Stimulated activated naive CD8-positive, alpha-beta T cell treated with anti-CD3 and anti-CD28 coated beads, Interleukin-15, Interleukin-2, amounts not matched to agents 100 U/mL and 50 U/mL, for 24 hours (primary cell): ENCODE measurements at regions not wholly inside any gene's neighbourhood (a gene's known extent, or its start where the extent isn't known, plus 50 kb on each side); places are given as distances from the start of the nearest gene placed in this dataset.
"Not testable (repeated sequence)": the region's sequence is repeated elsewhere in the genome, so short reads cannot be mapped to it uniquely, and the experiment has no call there.

Experiments used
- ATAC-seq: fragments of 150-1000 bp; cut with Tn5 transposase; one replicate; pipeline ENCODE4 v1.10.0; 2021
- DNase-seq: peaks from one replicate; pipeline ENCODE4 v3.0.0; 2021

DNA sequence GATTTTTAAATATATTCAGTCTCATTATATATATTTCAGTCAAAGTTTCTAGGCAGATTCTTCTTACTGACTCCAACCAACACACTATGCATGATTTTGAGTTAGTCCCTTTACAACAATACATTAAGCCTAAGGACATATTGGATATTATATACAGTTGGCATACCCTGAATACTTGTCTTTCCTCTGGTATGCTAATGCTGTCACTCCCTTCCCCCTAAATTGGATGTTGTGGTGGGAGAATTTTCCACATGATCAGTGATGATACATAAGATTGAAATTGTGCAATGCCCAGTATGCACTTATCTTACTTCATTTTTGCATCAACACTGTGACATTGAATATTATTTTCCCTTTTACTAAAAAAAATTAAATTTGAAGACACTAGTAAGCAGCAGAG is 935.2 kb downstream of the PCDH7 start:
- DNase-seq: no peak
- no peak for ATAC-seq

GRCh38 chr4:31657859-31658570 is 937.8 kb downstream of the PCDH7 start:
- no peak for ATAC-seq
- DNase-seq: no peak

DNA sequence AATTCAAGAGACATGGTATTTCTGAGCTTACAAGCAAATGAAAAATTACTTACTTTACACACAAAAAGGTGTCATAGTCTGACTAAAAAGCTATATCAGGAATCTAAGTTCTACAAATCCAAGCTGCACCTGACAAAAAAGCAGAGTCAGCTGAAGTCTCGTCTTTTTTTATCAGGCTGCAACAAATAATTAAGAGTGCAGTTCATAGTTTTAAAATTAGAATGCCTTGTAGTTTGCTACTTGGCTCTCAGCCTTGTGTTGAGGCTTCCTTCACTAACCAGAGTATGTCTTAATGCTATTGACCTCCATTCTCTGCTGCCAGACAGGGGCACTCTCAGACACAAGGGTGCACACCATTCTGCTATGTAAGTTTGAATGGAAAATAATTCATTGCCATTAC is 940.7 kb downstream of the PCDH7 start:
- DNase-seq: no peak
- no peak for ATAC-seq

DNA sequence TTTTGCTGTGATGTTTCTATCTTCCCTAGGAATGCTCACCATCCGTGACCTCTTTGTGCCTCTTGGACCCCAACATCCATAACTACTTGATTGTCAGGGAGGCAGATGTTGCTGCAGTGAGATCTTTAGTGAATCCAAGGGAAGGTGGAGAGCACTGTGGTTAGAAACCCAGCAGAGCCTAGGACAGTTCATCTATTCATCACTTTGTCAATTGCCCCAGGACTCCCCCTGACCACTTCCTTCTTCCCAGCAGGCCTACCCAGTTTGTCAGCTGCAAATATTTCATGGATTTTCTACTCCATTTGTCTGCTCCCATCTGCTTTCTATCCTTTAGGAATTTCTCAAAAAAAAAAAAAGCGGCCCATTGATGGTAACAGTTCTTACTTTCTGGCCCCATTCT is 942.8 kb downstream of the PCDH7 start:
- ATAC-seq: no peak
- no peak for DNase-seq

GRCh38 chr4:31667686-31668085 is 947.5 kb downstream of the PCDH7 start:
- DNase-seq: no peak

GRCh38 chr4:31674313-31674947 is 954.3 kb downstream of the PCDH7 start:
- DNase-seq: no peak
- no peak for ATAC-seq

More at GRCh38 chr4:31667686-31668085, 947.5 kb downstream of the PCDH7 start:
- ATAC-seq: no peak

DNA sequence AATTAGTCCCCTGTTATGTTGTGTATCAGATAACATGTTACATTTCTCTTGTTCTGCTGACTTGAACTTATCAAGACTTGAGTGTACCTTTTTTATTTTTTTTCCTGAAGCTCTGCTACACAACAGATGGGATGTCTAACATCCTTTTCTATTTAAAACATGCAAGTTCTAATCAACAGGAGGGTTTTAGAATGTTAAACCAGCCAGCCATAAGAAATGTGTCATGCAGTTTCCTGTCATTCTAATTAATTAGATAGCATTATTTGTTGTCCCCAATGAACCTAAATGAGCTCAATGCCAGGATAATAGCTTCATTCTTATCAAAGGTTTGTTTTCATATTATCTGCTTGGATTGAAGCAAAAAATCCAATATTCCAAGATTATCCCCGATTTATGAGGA is 958.2 kb downstream of the PCDH7 start:
- ATAC-seq: no peak
- DNase-seq: no peak

DNA sequence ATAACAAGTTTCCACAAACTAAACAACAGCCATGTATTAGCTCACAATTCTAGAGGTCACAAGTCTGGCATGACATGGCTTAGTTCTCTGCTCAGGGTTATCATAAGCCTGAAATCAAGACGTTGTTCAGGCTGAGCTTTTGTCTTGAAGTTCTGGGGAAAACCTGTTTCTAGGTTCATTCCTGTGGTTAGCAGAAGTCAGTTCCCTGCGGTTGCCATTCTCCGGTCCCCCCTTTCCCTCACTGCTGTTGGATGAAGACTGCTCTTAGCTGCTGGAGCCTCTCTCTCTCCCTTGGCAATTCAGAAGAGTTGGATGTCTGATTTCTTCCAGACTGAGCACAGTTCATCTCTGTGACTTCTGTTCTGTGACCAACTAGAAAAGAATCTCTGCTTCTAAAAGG is 962.6 kb downstream of the PCDH7 start:
- ATAC-seq: no peak

DNA sequence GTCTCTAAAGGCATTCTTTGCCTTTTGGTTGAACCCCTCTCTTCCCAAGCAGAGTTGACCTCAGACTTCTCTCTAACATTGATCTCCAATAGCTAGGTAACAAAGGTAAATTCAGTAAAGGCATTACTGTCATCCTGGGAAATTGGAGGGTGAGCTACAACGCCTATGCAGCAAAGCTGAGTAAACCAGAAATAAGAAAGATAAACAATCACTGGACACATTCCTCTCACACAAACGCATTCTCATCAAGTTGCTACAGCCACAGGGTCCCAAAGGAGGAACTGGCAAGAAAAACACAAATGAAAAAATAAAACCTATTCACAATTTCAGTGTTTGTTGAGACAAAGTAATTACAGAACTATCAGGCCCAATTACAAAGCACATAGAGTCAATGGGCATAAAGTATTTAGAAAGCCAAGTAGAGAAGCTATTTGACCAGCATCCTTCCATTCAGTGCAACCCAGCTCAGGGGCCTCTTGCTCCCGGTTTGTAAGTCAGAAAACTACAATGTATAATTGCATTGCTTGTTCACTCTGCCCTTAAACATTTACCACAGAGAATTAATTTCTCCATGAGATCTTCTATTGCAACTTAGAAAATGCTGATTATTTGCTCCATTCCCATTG is 967.7 kb downstream of the PCDH7 start:
- DNase-seq (no peak), ATAC-seq (no peak)

More for the DNA sequence above, 962.6 kb downstream of the PCDH7 start:
- DNase-seq: no peak

- ATAC-seq (no peak), DNase-seq (no peak)
Observed at GRCh38 chr4:31692399-31692940, 972.3 kb downstream of the PCDH7 start.

GRCh38 chr4:31701256-31701655 is 981.1 kb downstream of the PCDH7 start:
- DNase-seq (no peak), ATAC-seq (no peak)

- ATAC-seq: no peak
- no peak for DNase-seq
Observed at GRCh38 chr4:31702326-31702725, 982.2 kb downstream of the PCDH7 start.

GRCh38 chr4:31714238-31714637 is 994.1 kb downstream of the PCDH7 start:
- no peak for ATAC-seq
- DNase-seq: no peak

GRCh38 chr4:31715302-31715701 is 995.1 kb downstream of the PCDH7 start:
- DNase-seq (no peak), ATAC-seq (no peak)

DNA sequence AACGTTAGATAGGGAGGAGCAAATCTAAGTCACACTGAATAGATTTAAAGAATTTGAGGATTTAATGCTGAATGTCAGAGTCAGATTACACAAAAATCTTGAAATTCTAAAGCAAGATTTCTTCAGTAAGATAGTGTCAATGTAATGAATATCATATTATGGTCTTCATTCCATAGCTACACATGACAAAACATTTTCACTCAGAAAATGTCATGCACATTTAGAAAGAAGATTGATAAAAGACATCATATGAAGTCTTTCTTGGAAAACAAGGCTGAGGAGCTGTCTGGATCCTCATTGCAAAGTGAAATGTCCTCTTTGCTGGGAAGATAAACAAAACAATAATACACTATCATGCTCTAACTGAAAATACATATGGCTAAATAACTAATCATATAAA is 1006.9 kb downstream of the PCDH7 start:
- no peak for DNase-seq
- no peak for ATAC-seq

DNA sequence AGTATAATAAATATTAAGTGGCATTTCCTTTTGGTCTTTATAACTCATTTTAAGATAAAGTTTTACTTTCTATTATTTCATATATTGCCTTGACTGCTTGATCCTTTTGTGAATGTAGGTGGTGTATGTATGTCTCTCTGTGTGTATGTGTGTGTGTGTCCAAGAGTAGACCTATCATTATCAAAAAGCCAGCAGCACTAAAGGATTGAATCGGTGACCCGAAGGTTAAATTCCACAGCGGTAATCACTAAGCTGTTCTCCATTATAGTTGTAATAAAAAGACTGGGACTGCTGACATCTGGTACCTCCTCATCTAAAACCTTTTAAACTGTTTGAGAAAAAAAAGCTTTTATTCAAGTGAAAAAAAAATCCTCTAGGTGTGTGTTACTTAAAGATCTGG is 1014.8 kb downstream of the PCDH7 start:
- ATAC-seq: no peak

GRCh38 chr4:31737419-31737818 is 1017.2 kb downstream of the PCDH7 start:
- no peak for ATAC-seq
- DNase-seq: no peak

More for the DNA sequence above, 1014.8 kb downstream of the PCDH7 start:
- no peak for DNase-seq

DNA sequence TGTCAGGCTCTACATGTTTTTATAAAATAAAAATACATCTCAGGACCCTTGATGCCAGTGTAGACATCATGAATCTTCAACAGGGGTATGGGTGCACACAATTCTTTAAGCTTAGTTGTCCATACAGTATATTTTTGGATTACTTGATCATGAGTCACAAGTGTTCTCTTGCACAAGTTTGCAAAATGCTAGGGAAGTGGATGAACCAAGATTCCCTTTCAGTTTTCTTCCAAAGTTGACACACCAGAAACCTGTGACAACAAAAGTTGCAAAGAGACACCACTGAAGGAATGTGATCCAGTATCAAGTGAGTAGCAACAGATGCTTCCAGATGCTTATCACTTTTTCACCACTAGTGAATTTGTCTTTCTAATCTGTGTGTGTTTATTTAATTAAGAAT is 1021.2 kb downstream of the PCDH7 start:
- no peak for DNase-seq
- ATAC-seq: no peak

DNA sequence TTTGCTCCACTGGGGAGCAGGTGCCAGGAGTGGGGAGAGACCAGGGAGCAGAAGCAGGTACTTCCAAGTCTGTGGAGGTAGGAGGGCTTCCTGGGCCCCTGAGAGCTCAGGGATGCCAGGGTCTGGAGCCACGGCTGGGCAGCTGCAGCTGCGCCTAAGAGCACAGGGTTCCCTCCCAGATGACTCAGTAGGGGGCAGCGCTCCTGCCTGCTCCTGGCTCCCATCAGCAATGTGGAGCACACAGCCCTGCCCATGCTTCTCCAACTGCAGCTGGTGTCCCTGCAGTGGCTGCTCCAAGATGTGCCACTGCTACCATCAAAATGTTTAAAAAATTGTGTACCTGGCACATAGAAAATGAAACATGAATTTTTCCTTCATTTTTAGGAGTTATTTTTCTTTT is 1028.2 kb downstream of the PCDH7 start:
- ATAC-seq (no peak), DNase-seq (no peak)

- DNase-seq, ATAC-seq: not testable (repeated sequence)
Observed at GRCh38 chr4:31750581-31750980, 1030.4 kb downstream of the PCDH7 start.

DNA sequence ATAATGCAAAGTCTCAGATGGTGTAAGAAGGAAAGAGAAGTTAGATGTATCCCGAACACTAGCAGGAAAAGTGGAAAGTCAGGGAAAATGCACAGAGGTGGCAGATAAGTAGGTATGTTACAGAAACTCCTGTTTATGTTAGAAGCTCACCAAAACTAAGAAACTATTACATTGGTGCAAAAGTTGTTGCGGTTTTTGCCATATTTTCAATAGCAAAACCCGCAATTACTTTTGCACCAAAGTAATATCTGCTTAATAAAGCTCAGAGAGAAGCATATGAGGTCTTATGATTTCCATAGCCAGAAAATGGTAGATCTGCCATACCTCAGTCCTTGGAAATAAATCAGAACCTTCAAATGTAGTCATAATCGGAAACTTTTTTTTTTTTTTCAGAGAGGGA is 1035.6 kb downstream of the PCDH7 start:
- ATAC-seq (no peak), DNase-seq (no peak)

DNA sequence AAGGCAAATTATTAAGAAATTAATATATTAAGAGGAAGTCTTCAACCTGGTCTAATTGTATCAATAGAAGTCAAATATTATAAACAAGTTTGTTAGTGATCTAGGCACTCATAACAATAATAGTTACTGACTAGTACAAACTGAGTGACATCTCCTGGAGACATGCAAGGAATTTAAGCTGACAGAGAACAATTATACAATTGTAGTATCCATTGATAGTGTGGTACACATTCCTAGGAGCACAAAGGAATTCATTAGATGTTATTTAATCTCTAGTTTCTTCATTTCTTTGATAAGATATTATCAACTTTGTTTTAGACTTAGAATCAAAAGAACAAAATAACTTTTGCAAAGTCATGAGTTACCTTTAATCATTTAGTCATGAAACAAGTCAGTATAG is 1048.6 kb downstream of the PCDH7 start:
- ATAC-seq (no peak), DNase-seq (no peak)

- ATAC-seq (no peak), DNase-seq (no peak)
Observed at GRCh38 chr4:31783311-31783710, 1063.1 kb downstream of the PCDH7 start.
